ENCODE measurements at regions not wholly inside any gene's neighbourhood (a gene's known extent, or its start where the extent isn't known, plus 50 kb on each side); places are given as distances from the start of the nearest gene placed in this dataset.

DNA sequence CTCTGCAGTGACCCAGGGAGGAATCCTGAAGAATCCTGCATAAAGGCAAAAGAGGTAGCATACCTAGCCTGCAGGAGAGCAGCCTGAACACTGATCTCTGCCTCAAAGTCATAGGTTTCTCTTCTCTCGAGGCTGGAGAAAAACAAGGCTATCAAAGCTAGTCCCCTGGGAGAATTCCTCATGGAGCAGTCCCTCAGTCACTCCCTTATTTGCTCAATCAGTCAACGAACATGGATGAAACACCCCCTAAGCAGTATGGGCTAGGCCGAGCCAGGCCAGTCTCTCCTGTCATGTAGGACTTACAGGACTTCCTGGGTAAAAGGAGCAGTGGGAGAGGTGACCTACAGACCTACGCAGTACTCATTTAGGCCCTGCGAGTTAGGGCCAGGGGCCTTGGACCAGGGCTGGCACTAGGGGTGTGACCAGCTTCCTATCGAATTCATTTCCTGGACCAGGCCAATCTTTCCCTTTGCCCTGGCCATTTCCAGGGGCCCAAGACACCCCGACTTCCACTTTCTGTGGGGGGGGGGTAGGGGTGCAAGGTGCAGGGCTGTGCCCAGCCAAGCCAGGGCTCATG, 164.1 kb downstream of the EFNB1 start:
- FAIRE-seq (no peak), DNase-seq (ENCODE audit: insufficient read length, low spot score) (no peak)
- TF ChIP-seq, protein P1, sequence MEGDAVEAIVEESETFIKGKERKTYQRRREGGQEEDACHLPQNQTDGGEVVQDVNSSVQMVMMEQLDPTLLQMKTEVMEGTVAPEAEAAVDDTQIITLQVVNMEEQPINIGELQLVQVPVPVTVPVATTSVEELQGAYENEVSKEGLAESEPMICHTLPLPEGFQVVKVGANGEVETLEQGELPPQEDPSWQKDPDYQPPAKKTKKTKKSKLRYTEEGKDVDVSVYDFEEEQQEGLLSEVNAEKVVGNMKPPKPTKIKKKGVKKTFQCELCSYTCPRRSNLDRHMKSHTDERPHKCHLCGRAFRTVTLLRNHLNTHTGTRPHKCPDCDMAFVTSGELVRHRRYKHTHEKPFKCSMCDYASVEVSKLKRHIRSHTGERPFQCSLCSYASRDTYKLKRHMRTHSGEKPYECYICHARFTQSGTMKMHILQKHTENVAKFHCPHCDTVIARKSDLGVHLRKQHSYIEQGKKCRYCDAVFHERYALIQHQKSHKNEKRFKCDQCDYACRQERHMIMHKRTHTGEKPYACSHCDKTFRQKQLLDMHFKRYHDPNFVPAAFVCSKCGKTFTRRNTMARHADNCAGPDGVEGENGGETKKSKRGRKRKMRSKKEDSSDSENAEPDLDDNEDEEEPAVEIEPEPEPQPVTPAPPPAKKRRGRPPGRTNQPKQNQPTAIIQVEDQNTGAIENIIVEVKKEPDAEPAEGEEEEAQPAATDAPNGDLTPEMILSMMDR (IDR thresholded peaks at IDR 0.05; ENCODE audit: insufficient read depth, missing control alignments), result no peak

DNA sequence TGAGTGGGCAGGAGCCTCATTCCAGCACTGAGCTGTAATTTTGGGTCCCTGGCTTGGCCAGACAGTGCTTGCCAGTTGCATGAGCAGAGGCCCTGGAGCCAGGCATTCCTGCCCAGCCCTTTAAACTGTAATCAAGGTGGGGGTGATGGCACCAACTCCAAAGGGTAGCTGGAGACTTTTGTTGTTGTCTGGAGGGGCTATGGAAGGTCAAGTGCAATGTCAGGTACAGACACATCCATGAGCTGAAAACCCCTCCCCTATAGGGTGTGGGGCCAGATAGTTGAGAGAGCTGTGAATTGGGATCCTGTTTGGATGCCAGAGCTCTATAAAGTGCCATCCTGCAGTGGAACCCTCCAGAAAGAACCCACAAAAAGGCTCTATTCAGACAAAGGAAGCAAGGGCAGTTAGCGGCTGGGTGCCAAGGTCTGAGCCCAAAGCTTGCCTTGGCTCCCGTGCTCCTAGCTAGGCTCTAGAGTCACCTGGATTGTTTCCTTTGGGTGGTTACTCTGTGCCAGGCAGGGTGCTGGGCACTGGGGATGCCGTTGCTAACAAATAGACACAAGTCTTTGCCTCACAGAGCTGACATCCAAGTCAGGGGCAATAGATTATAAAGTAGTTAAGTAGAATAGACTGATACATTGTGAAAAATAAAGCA, 163.0 kb downstream of the EFNB1 start:
- FAIRE-seq (no peak), DNase-seq (ENCODE audit: insufficient read length, low spot score) (no peak)
- TF ChIP-seq, protein P1 (IDR thresholded peaks at IDR 0.05; ENCODE audit: insufficient read depth, missing control alignments), result no peak

DNA sequence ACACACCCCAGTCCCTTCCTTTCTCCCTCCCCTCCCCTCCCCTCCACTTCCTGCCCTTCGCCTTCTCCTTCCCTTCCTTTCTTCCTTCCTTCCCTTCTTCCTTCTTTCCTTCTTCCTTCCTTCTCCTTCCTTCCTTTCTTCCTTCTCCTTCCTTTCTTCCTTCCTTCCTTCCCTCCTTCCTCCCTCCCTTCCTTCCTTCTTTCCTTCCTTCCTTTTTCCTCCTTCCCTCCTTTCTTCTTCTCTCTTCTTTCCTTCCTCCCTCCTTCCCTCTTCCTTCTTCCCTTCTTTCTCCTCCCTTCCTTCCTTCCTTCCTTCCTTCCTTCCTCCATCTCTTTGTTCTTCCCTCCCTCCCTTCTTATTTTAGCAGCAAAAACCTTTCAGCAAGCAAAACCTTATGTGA, 162.1 kb downstream of the EFNB1 start:
- FAIRE-seq, result no peak
- TF ChIP-seq, protein P1 (IDR thresholded peaks at IDR 0.05; ENCODE audit: insufficient read depth, missing control alignments), result no peak

DNA sequence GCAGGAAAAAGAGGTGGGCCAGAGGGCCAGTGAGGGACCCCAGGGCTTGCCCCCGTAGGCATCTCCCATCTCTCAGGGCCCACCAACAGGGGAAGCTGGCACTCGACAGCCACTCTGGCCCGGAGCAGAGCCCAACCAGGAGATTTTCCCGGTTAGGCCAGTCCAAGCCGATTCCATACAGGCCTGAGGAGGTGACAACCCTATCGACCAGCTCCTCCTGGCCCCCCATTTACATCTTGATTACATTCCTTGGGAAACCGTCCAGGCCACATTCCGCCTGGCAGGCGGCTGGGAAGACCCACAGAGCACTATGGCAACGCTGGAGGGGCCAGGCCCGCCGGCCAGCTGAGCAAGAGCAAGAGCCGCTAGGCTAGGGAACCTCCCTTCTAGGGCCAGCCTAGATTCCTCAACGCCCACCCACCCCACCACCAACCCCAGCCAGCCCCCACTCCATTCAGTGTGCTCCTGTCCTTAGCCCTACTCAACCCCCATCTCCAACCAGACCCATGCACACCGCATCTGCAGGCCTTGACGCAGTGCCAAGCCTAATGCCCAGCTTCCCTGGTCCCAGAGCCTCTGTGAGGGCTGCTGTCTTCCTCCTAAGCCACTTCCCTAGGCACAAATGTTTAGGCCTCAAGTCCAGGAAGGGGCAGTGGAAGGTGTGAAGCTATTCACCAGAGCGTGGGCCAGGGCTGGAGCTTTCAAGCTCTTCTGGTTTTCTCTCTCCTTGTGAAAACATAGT, 161.2 kb downstream of the EFNB1 start:
- TF ChIP-seq, protein P1 (IDR thresholded peaks at IDR 0.05; ENCODE audit: insufficient read depth, missing control alignments), result no peak
- FAIRE-seq (no peak), DNase-seq (ENCODE audit: insufficient read length, low spot score) (no peak)

More for the DNA sequence above, 162.1 kb downstream of the EFNB1 start:
- no peak for DNase-seq (ENCODE audit: insufficient read length, low spot score)

DNA sequence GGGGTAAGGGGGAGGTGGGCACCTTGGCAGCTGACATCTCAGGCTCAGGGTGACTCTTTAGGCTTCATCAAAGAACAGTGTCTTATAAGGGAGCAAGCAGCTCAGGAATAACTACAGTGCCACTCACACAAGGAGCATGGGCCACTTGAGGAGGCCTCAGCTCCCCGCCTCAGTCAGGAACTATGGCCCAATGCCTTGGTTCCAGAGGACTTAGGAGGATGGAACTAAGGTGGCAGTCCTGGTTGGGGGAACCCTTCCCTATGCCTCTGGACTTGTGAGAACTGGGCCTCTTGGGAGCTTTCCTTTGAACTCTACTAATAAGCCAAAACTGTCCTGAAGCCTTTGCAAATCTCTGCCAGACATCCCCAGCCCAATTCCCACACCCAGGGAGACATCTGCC, 160.6 kb downstream of the EFNB1 start:
- FAIRE-seq (no peak), DNase-seq (ENCODE audit: insufficient read length, low spot score) (no peak)
- TF ChIP-seq, protein P1 (IDR thresholded peaks at IDR 0.05; ENCODE audit: insufficient read depth, missing control alignments), result no peak

DNA sequence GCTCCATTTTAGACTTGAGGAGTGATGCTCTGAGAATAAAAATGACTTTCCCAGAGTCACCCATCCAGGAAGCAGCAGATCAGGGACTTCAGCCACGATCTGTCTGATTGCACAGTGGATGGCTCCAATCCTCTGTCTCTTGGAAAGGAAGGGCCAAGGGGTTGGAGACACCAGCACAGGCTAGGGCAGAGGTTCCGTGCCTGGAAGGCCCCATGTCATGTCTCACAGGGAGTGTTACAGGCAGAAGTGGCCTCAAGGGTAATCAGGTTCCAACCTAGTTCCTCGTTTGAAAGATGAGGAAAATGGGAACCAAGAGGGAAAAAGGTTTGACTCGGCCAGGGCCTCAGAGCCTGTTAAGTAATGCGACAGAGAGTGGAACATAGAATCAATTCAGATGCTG, 160.0 kb downstream of the EFNB1 start:
- TF ChIP-seq, protein P1 (IDR thresholded peaks at IDR 0.05; ENCODE audit: insufficient read depth, missing control alignments), result no peak
- DNase-seq (ENCODE audit: insufficient read length, low spot score) (no peak), FAIRE-seq (no peak)
